GM21381 (cell line): ENCODE measurements at regions not wholly inside any gene's neighbourhood (a gene's known extent, or its start where the extent isn't known, plus 50 kb on each side); places are given as distances from the start of the nearest gene placed in this dataset.
"Not testable (repeated sequence)": the region's sequence is repeated elsewhere in the genome, so short reads cannot be mapped to it uniquely, and the experiment has no call there.

Experiments
- ATAC-seq: cut with Tn5 transposase; IDR thresholded peaks from one replicate; pipeline ENCODE4 v1.9.1; 2021; ENCODE audit warnings: mild to moderate bottlenecking, moderate library complexity; ENCODE audit not compliant: unreplicated experiment

DNA sequence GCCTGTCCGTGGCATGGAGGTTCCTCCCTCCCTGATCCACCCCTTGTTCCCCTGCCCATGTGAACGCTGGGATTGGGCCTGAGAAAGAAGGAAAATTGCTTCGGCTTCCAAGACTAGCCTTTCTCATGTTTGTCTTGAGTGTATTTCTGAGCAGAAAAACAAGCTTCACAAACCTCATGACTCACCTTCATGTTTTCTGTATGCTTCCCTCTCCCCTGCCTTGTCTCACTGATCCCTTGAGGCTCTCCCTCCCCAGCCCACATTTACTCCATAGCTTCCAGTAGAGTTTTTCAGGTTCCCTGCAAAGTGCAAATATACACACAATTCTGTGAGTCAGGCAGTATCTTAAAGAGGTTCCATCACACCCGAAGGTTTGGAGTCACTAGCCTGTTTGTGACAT, 572.4 kb downstream of the UQCRFS1 start:
- ATAC-seq = no peak

DNA sequence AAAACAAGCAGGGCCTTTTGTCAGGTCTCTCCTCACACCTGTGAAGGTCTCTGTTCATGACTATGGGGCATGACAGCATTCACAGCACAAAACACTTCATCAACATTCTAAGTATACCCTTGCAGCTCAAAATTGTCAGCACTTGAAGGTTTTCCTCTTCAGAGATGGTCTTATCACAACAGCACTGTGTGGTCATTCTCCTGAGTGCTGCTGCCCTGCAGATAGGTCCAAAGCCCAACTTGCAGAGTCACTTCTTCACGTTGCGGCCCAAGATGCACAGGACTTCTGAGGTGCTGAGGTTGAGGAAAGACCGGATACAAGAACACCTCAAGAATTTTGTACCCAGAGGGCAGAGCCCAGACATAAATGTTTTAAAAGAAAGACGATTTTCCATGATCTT, 574.5 kb downstream of the UQCRFS1 start:
- no peak for ATAC-seq

- ATAC-seq = no peak
These were observed 576.2 kb downstream of the UQCRFS1 start for GRCh38 chr19:28636706-28637105.

DNA sequence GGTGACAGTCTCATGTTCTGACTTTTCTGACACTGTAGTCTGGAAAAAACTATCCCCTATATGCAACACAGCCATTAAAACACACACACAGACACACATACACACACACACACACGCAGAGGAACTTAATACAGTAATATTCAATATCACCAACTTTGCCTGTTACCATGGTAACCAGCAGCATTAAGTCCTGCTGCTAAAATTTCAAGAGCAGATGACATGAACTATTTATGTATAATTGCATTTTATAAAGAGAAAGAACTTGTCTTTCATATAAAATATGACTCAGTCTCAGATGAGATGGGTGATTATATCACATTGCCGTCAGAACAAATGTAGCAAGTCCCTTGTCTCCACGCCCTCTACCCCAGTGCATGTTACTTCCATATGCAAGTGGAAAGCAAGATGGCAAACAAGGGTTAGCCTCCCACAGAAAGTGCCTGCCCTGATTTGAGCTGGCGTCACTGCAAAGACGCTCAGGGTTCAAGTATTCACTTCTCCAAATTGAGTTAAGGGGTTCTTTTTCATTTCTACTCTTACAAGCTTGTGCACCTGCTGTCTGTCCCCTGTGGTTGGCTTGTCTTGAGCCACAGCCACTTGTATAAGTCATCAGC, 576.8 kb downstream of the UQCRFS1 start:
- no peak for ATAC-seq

DNA sequence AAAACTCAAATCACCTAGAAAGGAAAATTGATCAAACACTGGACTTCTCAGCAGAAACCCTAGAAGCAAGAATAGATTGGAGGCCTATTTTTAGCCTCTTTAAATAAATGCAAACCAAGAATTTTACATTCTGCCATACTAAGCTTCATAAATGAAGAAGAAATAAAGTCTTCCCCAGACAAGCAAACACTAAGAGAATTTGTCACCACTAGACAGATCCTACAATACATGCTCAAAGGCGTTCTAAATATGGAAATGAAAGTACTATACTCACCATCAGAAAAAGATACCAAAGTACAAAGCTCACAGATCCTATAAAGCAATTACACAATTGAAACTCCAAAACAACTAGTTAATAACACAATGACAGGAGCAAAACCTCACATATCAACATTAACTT, 578.1 kb downstream of the UQCRFS1 start:
- no peak for ATAC-seq

GRCh38 chr19:28634019-28634328, 579.0 kb downstream of the UQCRFS1 start:
- ATAC-seq = no peak

DNA sequence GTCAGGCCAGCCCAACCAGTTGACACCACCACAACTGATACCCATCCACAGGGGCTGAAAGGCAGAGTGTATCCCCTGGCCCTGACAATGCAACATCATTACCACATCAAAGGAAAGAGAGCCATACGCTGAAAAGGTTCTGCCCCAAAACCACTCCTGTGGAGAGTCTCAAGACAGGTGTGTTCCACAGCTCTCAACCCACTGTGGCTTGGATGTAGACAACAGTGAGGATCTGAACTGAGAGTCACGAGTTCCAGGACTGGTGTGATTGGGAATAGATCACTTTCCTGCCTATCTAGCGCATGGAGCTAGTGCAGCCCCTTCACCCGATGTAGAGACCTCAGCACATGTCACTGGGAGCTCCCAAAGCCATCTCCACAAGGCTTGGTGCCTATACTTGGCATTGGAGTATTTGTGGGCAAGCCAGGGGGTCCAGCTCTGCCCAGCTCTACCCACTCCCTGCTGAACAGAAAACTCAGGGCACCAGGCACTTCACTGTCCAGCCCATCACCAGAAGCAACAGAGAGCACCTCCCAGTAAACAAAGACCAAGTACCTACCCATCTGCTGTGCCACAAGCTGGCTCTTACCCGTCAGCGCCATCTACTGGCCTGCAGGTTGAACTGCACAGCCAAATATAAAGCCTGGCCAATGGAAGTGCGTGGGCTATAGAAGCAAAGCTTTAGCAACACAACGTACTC, 579.5 kb downstream of the UQCRFS1 start:
- no peak for ATAC-seq

- ATAC-seq = no peak
These were observed 580.4 kb downstream of the UQCRFS1 start for GRCh38 chr19:28632371-28633080.

DNA sequence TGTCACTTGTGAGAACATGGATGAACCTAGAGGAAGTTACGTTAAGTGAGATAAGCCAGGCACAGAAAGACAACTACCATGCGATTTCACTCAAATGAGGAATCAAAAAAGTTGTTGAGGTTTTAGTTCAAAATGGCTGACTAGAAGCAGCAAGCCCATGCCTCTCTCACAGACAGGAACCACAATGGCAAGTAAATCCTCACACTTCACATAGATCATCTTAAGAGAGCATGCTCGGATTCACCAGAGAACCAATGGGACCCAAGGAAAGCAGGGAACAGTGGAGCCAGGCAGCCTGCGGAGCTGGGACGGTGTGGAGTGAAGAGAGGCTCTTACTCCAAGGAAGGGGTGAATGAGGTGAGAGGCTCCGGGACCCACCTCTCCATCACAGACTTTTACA, 581.0 kb downstream of the UQCRFS1 start:
- ATAC-seq = no peak

- ATAC-seq = no peak
These were observed 585.3 kb downstream of the UQCRFS1 start for GRCh38 chr19:28627669-28628068.

DNA sequence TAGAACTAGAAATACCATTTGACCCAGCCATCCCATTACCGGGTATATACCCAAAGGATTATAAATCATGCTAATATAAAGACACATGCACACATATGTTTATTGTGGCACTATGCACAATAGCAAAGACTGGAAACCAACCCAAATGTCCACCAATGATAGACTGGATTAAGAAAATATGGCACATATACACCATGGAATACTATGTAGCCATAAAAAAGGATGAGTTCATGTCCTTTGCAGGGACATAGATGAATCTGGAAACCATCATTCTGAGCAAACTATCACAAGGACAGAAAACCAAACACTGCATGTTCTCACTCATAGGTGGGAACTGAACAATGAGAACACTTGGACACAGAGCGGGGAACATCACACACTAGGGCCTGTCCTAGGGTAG, 586.5 kb downstream of the UQCRFS1 start:
- ATAC-seq = not testable (repeated sequence)

GRCh38 chr19:28619816-28620429, 593.0 kb downstream of the UQCRFS1 start:
- no peak for ATAC-seq

- no peak for ATAC-seq
These were observed 594.4 kb downstream of the UQCRFS1 start for GRCh38 chr19:28618504-28618903.

DNA sequence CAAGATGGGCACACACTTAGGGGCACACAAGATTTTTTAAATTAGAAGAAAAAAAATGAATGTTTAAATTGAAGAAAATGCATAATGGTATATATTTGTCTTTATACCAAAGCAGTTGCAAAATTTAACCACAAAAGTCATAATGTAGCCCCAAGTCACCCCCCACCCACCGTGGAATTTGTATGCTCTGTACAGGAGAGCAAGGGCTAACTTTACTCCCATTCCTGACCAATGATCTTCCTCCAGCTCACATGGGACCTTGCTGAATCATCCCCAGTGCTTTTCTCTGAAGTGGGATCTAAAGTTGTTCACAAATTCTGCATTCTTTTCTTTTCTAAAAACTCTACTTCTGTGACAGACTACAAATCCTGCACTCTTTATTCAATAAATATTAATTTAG, 597.0 kb downstream of the UQCRFS1 start:
- ATAC-seq = no peak

DNA sequence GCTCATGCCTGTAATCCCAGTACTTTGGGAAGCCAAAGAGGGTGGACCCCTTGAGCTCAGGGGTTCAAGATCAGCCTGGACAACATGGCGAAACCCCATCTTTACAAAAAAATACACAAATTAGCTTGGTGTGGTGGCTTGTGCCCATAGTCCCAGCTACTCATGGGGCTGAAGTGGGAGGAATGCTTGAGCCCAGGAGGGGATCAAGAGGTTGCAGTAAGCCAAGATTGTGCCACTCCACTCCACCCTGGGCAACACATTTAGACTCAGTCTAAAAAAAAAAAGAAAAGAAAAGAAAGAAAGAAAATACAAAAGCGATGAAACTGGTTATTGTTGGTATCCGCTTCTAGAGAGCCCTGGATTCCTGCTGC, 597.4 kb downstream of the UQCRFS1 start:
- ATAC-seq = no peak

- ATAC-seq = no peak
These were observed 598.1 kb downstream of the UQCRFS1 start for GRCh38 chr19:28614634-28615545.

DNA sequence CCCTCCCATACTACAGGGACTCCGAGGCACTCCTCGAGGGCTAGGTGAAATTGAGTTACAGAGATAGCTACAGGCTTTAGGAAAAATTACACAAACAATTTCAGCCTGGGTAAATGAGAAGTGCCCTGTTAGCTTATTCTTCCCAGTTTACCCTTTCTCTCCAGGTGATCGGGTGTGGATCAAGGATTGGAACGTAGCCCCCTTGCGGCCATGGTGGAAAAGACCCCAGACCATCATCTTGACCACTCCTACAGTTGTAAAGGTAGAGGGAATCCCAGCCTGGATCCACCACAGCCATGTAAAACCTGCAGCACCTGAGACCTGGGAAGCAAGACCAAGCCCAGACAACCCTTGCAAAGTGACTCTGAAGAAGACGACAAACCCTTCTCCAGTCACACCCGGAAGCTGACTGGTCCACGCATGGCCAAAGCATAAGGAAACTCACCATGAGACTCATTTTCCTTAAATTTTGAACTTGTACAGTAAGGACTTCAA, 600.6 kb downstream of the UQCRFS1 start:
- no peak for ATAC-seq

DNA sequence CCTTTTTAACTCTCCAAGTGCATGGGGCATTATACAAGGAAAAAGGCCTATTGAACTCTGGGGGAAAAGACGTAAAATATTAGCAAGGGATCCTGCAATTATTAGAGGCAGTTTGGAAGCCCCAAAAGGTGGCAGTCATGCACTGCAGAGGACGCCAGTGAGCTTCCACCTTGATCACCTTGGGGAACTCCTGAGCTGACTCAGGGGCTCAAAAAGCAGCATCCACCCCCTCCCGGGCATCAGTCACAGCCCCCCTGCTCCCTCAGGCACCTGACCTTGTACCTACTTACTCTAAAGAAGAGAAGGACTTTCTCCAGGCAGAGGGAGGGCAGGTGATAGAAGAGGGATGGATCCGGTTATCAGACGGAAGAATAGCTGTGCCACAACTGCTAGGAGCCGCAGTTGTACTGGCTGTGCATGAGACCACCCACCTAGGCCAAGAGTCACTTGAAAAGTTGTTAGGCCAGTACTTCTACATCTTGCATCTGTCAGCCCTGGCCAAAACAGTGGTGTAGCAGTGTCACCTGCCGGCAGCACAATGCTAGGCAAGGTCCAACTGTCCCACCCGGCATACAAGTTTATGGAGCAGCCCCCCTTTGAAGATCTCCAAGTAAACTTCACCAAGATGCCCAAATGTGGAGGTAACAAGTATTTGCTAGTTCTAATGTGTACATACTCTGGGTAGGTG, 601.6 kb downstream of the UQCRFS1 start:
- ATAC-seq = not testable (repeated sequence)

GRCh38 chr19:28610731-28611130, 602.2 kb downstream of the UQCRFS1 start:
- no peak for ATAC-seq

- ATAC-seq = no peak
These were observed 603.0 kb downstream of the UQCRFS1 start for GRCh38 chr19:28609944-28610343.
